GM12875 (cell line): ENCODE measurements at regions not wholly inside any gene's neighbourhood (a gene's known extent, or its start where the extent isn't known, plus 50 kb on each side); places are given as distances from the start of the nearest gene placed in this dataset.

ENCODE experiments used
- H3K4me3 ChIP-seq: one replicate; pipeline ENCODE4 v1.5.1; 2011; ENCODE audit warnings: low read depth, low read length, control low read depth
- CTCF ChIP-seq: IDR thresholded peaks from 2 replicates; pipeline ENCODE4 v1.5.1; 2011; ENCODE audit warnings: low read depth, mild to moderate bottlenecking, control low read depth, inconsistent platforms, low read length, moderate library complexity, borderline replicate concordance; ENCODE audit not compliant: insufficient read depth

GRCh38 chr18:61001138-61001537 lies 332.1 kb upstream of the CDH20 start:
- no peak overlapping the region for H3K4me3 ChIP-seq
- TF ChIP-seq CTCF = no peak

DNA sequence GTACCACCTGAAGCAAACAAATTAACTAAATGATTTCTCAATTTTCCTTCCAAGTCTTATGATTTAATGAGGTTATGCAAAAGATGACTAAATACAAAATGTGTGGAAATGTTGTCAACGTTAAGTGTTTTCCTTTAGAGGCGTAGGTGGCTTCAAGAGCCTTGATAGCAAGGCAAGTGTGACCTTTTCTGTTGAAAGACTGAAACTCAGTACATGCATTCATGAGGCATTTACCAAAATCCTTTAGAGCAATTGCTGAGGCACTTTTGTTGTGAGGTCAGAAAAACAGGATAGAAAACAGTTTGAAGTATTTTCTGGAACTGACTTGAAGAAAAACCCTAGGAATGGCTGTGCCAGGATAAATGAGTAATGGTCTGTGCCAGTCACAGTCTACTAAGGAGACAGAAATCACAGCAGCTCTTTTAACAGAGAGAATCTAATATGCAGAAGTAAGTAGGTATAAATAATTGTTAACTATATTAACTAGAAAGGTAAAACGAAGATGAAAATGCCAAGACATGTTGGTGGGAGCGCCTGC lies 326.5 kb upstream of the CDH20 start:
- TF ChIP-seq CTCF = no peak
- H3K4me3 ChIP-seq = no peak overlapping the region

DNA sequence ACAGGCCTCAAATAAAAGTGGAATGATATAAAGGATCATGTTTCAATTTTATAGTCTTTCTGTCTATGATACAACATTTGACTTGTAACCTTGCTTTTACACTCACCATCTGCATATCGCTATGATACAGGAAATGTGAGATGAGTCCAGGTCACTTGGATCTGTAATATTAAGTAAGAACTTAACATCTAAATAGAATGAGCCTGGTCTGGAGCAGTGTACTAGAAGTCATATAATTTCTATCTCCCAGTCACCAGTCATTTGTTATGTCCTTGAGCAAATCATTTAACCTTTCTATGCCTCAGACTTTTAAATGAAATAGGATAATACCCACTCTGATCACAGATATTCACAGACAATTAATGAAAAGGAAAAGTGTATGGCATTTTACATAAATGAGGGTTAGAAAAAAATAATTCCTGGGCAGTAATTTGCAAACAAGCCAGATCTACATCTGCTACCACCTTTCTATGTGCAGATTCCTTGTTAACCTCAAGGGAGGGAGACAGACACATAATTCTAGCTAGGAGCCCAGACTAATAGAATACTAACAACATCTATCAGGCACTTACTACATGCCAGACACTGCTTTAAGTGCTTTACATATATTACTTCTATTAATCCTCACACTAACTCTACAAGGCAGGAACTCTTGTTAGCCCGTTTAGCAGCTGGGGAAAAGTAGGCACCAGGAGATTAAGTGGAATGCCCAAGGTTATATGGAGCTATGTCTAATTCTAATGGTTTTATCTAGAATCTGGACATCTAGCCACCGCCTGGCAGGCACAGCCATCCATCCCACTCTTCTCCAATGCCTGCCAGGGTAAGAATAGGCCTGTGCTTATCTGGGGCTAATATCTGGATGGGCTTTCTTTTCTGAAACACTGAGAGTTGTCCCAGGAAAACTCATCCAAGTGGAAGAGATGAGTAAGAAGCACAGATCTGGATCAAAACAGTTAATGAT lies 313.6 kb upstream of the CDH20 start:
- TF ChIP-seq CTCF = no peak
- no peak overlapping the region for H3K4me3 ChIP-seq

DNA sequence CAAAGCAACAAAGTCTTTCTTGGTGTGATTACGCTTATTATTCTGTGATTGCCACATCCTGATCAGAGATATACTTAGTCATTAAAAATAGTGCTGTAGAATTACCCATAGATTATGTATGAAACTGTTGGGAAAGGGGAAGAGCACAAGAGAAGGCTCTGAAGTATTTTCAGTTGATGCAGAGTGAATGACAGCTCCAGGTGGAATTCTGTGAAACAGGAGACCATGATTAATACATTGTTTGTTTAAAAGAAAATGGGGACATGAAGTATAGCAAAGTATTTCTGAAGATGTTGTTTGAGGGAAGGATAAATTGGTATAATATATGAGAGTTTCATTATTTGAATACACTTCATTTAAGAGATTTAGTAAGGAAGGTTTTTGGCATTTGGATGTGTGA lies 307.6 kb upstream of the CDH20 start:
- no peak for TF ChIP-seq CTCF
- no peak overlapping the region for H3K4me3 ChIP-seq

- H3K4me3 ChIP-seq = no peak overlapping the region
- TF ChIP-seq CTCF = no peak
Observed at GRCh38 chr18:61031626-61032025, 301.6 kb upstream of the CDH20 start.

DNA sequence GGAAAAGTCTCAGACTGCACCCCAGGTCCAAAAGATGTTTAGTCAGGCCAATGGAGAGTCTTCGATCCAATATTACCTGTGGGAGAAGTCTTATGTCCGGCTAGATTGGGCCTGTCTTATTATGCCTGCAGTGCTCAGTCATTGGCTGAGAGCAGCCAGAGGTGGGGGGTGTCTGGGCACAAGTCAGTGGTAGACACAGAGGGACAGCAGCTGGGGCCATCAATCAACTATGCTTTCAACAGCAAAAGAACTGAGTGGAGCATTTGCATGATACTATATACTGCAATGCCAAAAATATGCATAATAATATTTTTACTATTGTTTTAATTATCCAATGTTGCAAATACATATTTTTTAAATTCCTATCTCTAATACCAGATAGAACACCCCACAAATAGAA lies 298.6 kb upstream of the CDH20 start:
- no peak for TF ChIP-seq CTCF
- H3K4me3 ChIP-seq = no peak overlapping the region

DNA sequence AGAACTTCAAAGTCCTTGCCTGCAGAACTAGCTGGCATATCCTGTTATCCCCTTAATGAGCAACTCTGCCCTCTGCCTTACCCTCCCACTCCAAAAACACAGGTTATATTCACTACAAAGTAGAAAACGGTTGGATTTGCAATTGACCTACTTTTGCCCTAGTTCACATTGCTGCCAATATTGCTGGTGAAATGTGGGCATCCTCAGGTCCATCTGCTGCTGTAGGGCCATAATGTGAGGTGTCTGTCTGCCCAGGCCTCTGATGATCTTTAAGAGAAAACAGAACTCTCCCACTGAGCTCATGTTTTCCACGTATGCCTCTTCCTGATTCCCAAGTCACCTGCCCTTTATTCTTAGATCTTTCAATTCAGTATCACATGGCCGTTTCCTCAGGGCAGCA lies 294.0 kb upstream of the CDH20 start:
- H3K4me3 ChIP-seq = no peak overlapping the region
- no peak for TF ChIP-seq CTCF
